K562 (cell line): ENCODE measurements at regions not wholly inside any gene's neighbourhood (a gene's known extent, or its start where the extent isn't known, plus 50 kb on each side); places are given as distances from the start of the nearest gene placed in this dataset.

Source experiments
- CHD7 ChIP-seq: fragments of 200-600 bp; sonication (generic); IDR thresholded peaks from one replicate; pipeline ENCODE4 v1.6.1; 2012; ENCODE audit warnings: mild to moderate bottlenecking, low read depth, low read length, inconsistent platforms
- COPS2 ChIP-seq: fragments of 450-650 bp; conservative IDR thresholded peaks from 2 replicates; pipeline ENCODE4 v1.6.1; 2016; ENCODE audit warnings: mild to moderate bottlenecking, moderate library complexity
- EGR1 ChIP-seq: fragments of 450-650 bp; conservative IDR thresholded peaks from 2 replicates; pipeline ENCODE4 v1.6.1; 2017; ENCODE audit warnings: mild to moderate bottlenecking
- HBP1 ChIP-seq: fragments of 450-650 bp; formaldehyde crosslinking; IDR thresholded peaks from 2 replicates; pipeline ENCODE4 v1.4.0; 2022; ENCODE audit warnings: missing genetic modification characterization
- KDM4B ChIP-seq, 2 experiments: fragments of 450-650 bp in 1 of 2; sonication (generic) in 1 of 2; IDR thresholded peaks; 2 replicates each; pipeline ENCODE4 v1.6.1; 2016 to 2017; ENCODE audit warnings: borderline replicate concordance in 2 of 2, antibody characterized with exemption in 1 of 2, low read depth in 1 of 2, mild to moderate bottlenecking in 1 of 2
- NCOA4 ChIP-seq: fragments of 450-650 bp; IDR thresholded peaks from 2 replicates; pipeline ENCODE4 v1.6.1; 2018; ENCODE audit warnings: mild to moderate bottlenecking; ENCODE audit not compliant: partially characterized antibody
- NFXL1 ChIP-seq: fragments of 450-650 bp; formaldehyde crosslinking; IDR thresholded peaks from 2 replicates; pipeline ENCODE4 v1.4.0; 2021; ENCODE audit warnings: mild to moderate bottlenecking
- TFAP4 ChIP-seq: sonication (generic); formaldehyde crosslinking; IDR thresholded peaks from 2 replicates; pipeline ENCODE4 v1.8.0; 2022; ENCODE audit warnings: missing genetic modification reagents, mild to moderate bottlenecking, moderate library complexity, borderline replicate concordance

- no peak for TF ChIP-seq TFAP4 (CRISPR knock-in tag)
- no peak for TF ChIP-seq HBP1 (CRISPR knock-in tag)
- no peak for TF ChIP-seq NCOA4
- no peak for TF ChIP-seq NFXL1
- no peak for TF ChIP-seq CHD7
- TF ChIP-seq EGR1 = no peak
- TF ChIP-seq KDM4B (IDR thresholded peaks at IDR 0.05; ENCODE audit: borderline replicate concordance in 2 of 2, low read depth in 1 of 2) = no peak
- TF ChIP-seq COPS2 = no peak
These were observed 230.2 kb downstream of the TSHZ3 start (continued) for GRCh38 chr19:31118986-31119385.
